Heart left ventricle (tissue), 13 donors: ENCODE measurements at regions not wholly inside any gene's neighbourhood (a gene's known extent, or its start where the extent isn't known, plus 50 kb on each side); places are given as distances from the start of the nearest gene placed in this dataset.

Experiments used
- CTCF ChIP-seq, 12 donors: fragments of 200-600 bp; sonication (generic) in 4 of 12; IDR thresholded peaks; one replicate each; pipeline versions ENCODE4 v1.5.0 to v1.8.0; 2018 to 2022; ENCODE audit warnings: antibody characterized with exemption in 12 of 12, mild to moderate bottlenecking in 5 of 12
- POLR2A ChIP-seq, 2 donors: fragments of 450-650 bp; IDR thresholded peaks; one replicate each; pipeline ENCODE4 v1.6.1; 2017; ENCODE audit warnings: antibody characterized with exemption in 2 of 2, mild to moderate bottlenecking in 2 of 2, moderate library complexity in 2 of 2
- donor health status: ischemic (EF 13 %, LVEDD 7.1; RV severe dilation, severe dysfunction).
- donor health status: DM: no; HTN: yes; CAD: no.
- donor health status: DM: no; HTN: no; CAD: no.
- donor health status: ischemic (EF 25% LVEDD 6.9; RV normal size, moderate dysfunction).
- donor health status: ischemic (EF 25% LVEDD 5.7; RV mildly dilated, moderate dysfunction).
- donor health status: ischemic (EF 35%, LVEDD 5.7; RV mildly dilated, moderate dysfunction).
- donor health status: nonischemic (EF 11% LVEDD 7.7; RV severe dilation, severe dysfunction).
- donor health status: DM: yes; HTN: yes; CAD: no.
- donor health status: PGD.
- donor health status: ischemic (EF 29% LVEDD 5.4; RV normal size, mild dysfunction).
- donor health status: nonischemic (EF 23%, LVEDD 6.1; RV moderate dilation, normal function).

DNA sequence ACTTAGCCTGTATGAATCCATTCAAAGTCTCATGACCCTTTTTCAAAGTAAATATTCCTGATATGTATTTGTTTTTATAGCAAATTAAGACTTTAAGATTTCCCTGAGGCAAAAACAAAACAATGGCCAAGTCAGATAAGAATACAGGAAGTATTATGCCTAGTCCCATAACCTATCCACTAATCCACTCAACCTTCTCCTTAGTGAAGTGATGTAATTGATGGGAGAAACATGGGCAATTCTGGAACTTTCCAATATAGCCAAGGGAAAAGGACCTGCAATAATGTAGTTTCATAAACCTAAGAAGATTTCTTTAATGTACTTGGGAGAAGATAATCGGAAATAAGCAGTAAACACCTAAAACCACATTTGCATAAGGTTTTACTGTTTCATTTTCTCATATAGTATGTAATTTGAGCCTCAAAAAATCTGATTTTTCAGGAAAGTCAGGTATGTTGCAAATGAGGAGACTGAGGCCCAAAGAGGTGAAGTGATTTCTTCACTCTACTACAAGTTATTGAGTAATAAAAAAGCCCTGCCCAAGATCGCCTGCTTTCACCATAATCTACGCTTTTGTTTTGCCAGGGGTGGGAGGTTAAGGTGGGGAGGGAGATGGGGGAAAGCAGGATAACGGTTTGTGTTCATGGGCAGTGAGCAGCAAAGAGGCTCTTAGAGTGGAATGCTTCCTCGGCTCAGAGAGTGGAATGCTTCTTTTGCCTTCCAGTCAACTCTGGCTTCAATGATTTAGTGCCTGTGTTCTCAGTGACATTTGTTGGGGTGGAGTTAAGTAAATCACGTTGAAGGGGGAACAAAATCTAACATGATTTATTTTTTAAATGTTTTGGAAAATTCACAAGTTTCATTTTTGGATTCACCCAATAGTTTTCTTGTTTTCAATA is 95.0 kb upstream of the FNDC3B start:
- TF ChIP-seq CTCF (IDR thresholded peaks at IDR 0.05) (no peak), POLR2A (IDR thresholded peaks at IDR 0.05) (no peak)
